PFSK-1 (cell line): ENCODE measurements at regions not wholly inside any gene's neighbourhood (a gene's known extent, or its start where the extent isn't known, plus 50 kb on each side); places are given as distances from the start of the nearest gene placed in this dataset.

Experiments used
- POLR2AphosphoS5 ChIP-seq: IDR thresholded peaks from 2 replicates; pipeline ENCODE4 v1.6.1; 2012; ENCODE audit warnings: low read depth, mild to moderate bottlenecking, control low read depth, low read length, moderate library complexity
- SIN3A ChIP-seq: IDR thresholded peaks from 2 replicates; pipeline ENCODE4 v1.6.1; 2012; ENCODE audit warnings: mild to moderate bottlenecking, low read length, moderate library complexity, borderline replicate concordance; ENCODE audit not compliant: insufficient read depth

DNA sequence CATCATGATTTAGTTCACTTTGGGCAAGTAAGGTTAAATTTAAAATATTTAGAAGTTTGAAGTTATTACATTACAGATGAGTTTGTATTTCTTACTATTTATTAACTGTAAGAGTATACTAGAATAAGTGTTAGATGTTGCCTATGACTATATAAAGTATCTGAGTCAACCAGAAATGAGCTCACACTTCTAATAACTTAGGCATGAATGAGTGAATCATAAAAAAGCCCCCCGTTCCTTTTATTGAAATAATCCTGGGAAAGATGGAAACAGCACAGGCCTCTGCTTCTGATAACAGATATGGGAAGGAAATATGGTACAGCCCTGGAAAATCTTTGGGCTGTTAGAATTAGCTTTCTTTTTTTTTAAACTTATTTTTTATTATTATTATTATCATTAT is 66.6 kb upstream of the TGFBR2 start:
- TF ChIP-seq POLR2AphosphoS5, result no peak
- TF ChIP-seq SIN3A, result no peak
